AG08396 (cell line): ENCODE measurements at regions not wholly inside any gene's neighbourhood (a gene's known extent, or its start where the extent isn't known, plus 50 kb on each side); places are given as distances from the start of the nearest gene placed in this dataset.

ENCODE experiments used
- DNase-seq: peaks from one replicate; pipeline ENCODE4 v3.0.0; 2012; ENCODE audit warnings: low spot score, mixed read lengths

DNA sequence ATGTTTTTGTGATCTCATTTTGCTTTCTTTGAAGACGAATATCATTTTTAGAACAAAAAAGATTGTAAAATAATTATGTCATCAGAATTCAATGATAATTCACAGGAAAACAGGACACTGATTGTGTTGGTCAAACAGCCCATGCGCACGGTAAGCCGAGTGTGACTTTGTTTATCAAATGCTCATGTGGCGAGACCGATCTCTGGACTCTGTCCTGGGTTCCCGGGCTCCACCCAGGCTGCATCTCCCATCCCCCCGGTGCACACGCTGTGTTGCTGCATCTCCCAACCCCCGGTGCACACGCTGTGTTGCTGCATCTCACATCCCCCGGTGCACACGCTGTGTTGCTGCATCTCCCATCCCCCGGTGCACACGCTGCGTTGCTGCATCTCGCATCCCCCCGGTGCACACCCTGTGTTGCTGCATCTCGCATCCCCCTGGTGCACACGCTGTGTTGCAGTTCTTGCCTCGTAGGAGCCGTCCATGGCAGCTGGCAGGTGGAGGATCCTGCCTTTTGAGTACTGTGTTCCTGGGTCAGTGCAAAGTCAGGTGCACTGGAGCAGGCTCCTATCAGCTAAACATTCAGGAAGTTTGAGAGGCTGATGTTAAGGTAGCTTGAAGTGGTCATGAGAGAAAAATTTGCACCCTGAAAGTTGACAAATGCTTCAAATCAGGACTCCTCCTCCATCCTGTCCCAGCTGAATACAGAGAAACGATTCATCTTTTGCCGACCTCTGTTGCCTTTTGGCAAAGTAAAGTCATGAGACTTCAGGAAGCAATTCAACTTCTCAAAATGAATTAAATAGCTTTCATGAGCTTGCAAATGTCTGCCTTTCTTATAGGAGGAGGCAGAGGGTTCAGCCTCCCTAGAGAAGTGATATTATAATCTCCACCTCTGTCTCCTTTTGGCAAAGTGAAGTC, 77.1 kb upstream of the FRMD1 start:
- DNase-seq = no peak

- DNase-seq = peak; percentile 54
Measured at GRCh38 chr6:168155193-168155592, 76.2 kb upstream of the FRMD1 start.

GRCh38 chr6:168154263-168154917, 75.4 kb upstream of the FRMD1 start:
- DNase-seq = no peak

DNA sequence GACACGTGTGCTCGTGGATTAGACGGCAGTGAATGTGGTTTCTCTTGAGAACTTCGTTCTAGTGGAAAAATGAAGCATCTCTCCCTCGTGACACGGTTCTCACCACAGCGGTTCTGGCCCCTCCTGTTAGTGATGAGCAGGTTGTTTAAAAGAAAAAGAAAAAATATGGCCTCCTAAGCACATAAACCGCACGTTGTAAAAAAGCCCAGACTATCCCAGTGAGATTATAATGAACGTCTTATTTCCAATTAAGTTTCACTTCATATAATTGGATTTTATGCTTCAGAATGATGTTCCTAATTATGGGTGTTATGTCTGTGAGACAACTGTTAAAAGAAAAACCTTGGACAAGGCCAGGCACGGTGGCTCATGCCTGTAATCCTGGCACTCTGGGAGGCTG, 74.5 kb upstream of the FRMD1 start:
- DNase-seq = no peak

GRCh38 chr6:168152980-168153379, 74.0 kb upstream of the FRMD1 start:
- DNase-seq = no peak

GRCh38 chr6:168152306-168152963, 73.4 kb upstream of the FRMD1 start:
- no peak for DNase-seq

DNA sequence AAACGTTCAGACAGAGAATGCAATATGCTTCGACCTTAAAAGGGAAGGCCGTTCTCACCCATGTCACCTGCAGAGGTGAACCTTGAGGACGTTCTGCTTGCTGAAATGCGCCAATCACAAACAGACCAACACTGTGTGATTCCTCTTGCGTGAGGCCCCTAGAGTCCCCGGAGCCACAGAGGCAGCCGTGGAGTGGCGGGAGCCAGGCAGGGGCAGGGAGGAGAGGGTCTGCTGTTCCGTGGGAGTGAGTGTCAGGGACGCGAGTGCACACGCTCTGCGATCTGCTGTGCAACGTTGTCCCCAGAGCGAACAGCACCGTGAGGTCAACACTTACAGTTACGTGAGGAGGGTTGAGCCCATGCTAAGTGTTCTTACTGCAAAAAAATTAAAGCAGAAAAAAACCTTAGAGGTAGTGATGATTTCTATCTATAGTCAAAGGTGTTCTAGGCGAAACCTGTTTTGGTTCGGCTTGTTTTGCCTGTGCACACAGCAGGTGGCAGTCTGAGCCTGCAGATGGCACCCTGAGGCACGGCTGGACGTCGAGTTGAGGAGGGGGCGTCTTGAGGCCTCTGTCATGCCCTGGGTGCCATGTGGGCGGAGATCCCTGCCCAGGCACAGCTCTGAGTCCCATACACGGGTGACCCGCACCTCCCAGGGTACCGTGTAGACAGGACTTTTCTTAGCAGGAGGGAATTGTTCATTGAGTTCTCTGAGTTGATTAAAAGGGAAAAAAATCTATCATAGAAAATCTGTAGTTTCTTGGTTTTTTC, 71.7 kb upstream of the FRMD1 start:
- DNase-seq = no peak

- DNase-seq = no peak
Measured at GRCh38 chr6:168149015-168149414, 70.0 kb upstream of the FRMD1 start.

GRCh38 chr6:168148231-168148849, 69.3 kb upstream of the FRMD1 start:
- no peak for DNase-seq

- no peak for DNase-seq
Measured at GRCh38 chr6:168147205-168147738, 68.3 kb upstream of the FRMD1 start.

- no peak for DNase-seq
Measured at GRCh38 chr6:168145747-168146596, 67.0 kb upstream of the FRMD1 start.

- no peak for DNase-seq
Measured at GRCh38 chr6:168139121-168139520, 60.1 kb upstream of the FRMD1 start.

GRCh38 chr6:168138436-168138835, 59.4 kb upstream of the FRMD1 start:
- DNase-seq = no peak

- no peak for DNase-seq
Measured at GRCh38 chr6:168137024-168137423, 58.0 kb upstream of the FRMD1 start.

DNA sequence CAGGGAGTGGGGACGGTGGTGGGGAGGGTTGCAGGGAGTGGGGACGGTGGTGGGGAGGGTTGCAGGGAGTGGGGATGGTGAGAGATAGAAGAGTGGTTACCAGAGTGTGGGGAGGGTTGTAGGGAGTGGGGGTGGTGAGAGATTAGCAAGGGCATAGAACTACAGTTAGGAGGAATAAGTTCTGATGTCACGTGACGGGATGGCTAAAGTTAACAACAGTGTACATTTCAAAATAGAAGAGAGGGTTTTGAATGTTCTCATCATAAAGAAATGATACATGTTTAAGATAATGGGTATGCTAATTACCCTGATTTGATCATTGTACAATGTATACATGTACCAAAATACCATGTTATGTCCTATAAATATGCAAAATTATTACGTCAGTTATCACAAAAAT, 57.6 kb upstream of the FRMD1 start:
- no peak for DNase-seq

DNA sequence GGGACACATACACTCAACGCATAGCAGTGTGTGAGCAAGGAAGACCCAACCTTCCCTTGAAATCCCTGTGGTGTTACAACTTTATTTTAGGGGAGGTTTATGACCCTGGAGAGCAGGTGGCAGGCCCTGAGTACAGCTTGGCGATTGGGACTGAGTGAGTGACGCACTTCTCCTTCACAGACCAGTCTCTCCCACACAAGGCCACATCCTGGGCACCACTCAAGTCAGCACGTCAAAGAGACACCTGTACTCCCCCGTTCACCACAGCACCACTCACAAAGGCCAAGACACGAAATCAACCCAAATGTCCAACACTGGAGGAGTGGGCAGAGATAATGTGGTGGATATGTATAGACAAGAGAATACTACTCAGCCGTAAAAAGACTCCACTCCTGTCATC, 57.0 kb upstream of the FRMD1 start:
- no peak for DNase-seq

GRCh38 chr6:168134560-168135201, 55.7 kb upstream of the FRMD1 start:
- no peak for DNase-seq

DNA sequence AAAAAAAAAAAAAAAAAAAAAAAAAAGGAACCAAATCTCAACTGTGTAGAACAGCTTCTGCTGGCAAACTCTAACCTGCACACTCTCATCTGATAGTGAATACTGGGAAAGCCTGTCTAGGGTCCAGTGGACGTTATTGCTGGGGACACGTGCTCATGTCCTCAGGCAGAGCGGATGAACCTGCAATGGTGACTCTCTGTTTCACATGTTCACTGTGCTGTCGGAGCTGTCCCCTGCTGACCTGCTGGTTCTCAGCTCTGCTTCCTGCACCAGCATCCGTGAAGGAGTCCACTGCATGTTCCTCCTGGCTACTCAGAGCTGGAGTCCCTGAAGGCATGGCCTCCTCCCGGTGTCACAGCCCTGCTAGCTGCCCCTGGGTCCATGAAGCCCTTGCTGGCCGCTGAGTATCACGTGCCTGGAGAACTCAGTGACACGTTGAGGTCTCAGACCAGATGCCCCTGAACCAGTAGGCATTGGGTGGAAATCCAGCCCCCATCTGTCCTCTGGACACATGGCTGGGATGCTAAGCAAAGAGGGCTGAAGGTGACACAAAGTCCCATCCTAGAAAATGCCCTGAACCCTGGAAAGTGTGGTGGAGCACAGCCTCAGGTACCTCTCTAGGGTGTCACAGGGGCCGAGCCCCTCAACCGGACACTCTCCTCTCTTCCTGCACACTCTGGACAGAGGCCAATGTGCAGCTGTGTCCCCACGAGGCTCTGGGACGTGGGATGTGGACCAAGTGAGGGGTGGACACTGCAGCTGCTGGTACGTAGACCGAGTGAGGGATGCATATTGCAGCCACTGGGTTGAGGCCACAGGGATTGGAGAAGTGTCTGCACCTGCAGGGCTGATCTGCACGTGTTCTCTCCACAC, 54.9 kb upstream of the FRMD1 start:
- no peak for DNase-seq

DNA sequence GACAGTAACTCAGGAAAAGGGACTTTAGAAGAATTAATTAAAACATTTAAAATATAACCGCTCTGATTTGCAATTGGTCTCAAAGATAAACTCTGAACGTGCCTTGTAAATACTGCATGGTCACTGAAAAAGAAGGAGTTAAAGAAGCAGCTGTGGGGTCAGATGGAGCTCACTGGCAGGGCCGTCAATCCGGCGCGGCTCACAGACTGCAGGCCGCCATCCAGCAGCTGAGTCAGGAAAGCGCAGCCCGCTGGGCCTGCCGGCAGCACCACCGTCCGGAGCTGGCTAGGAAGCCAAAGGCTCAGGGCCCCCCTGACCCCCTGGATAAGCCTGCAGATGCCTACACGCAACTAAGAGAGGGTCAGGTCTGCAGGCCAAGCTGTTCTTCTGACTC, 54.2 kb upstream of the FRMD1 start:
- peak; percentile 78 for DNase-seq
